ENCODE measurements at regions not wholly inside any gene's neighbourhood (a gene's known extent, or its start where the extent isn't known, plus 50 kb on each side); places are given as distances from the start of the nearest gene placed in this dataset.

DNA sequence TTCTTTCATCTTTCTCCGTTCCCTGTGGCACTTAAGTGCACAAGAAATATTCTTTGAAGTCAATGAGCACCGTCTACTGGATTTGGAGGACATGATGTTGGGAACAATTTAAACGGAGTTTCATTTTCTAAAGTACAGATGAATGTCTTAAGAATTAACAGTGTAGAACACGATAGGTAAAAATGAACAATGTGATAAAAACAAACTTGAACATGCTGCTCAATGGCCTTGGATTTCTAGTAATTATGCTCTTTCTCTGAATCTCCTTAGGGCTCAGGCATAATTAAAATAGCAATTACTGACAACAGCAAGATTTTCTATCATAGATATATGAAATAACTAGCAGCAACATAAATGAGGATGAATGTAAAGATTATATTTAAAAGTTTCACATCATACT is 142.2 kb upstream of the CDH6 start:
- H3K36me3 ChIP-seq (ENCODE audit: control insufficient read depth in 1 of 2, insufficient read depth in 2 of 2, low read length in 2 of 2): no peaks in the 10 kb centered on the region
- no peak overlapping the region for H3K14ac ChIP-seq (ENCODE audit: low read length)
- no peak overlapping the region for H2BK5ac ChIP-seq (ENCODE audit: low read depth, low read length, poor library complexity)
- no peak overlapping the region for H2BK120ac ChIP-seq (ENCODE audit: insufficient read depth, low read length, poor library complexity)
- no peak overlapping the region for H3K18ac ChIP-seq (ENCODE audit: low read length)
- H3K27ac ChIP-seq (ENCODE audit: low read depth, low read length): no peak overlapping the region
- H3K9ac ChIP-seq (ENCODE audit: low read length): no peak overlapping the region
- no peak overlapping the region for H2AK5ac ChIP-seq (ENCODE audit: low read length)
- H2AFZ ChIP-seq (ENCODE audit: insufficient read depth, low read length, poor library complexity): no peak overlapping the region
- no peak overlapping the region for H2BK12ac ChIP-seq (ENCODE audit: low read length)
- H3K79me2 ChIP-seq (ENCODE audit: control insufficient read depth, insufficient read depth, low read length, poor library complexity): no peaks in the 10 kb centered on the region
- WGBS (ENCODE audit: extremely low coverage, insufficient coverage, insufficient read length): no CpG with 5 or more reads among the region's 4 CpGs
- no peak overlapping the region for H4K8ac ChIP-seq (ENCODE audit: low read depth, low read length)
- H3K79me1 ChIP-seq (ENCODE audit: low read length): no peaks in the 10 kb centered on the region
- H3K4me3 ChIP-seq (ENCODE audit: low read depth, low read length): no peak overlapping the region
- H3K4me1 ChIP-seq (ENCODE audit: control insufficient read depth in 1 of 2, insufficient read depth in 2 of 2, low read length in 2 of 2): no peaks in the 10 kb centered on the region
- DNase-seq: no peak
- H3K9me3 ChIP-seq (ENCODE audit: insufficient read depth, low read depth, low read length): no peaks in the 10 kb centered on the region
- no peak overlapping the region for H4K91ac ChIP-seq (ENCODE audit: low read depth, low read length)
- H3K27me3 ChIP-seq (ENCODE audit: insufficient read depth, low read length): no peaks in the 10 kb centered on the region
- no peak overlapping the region for H3K4ac ChIP-seq (ENCODE audit: low read depth, low read length)
- H3K23ac ChIP-seq (ENCODE audit: low read length): no peak overlapping the region
- H3K4me2 ChIP-seq (ENCODE audit: low read length): no peak overlapping the region
- no peak overlapping the region for H4K12ac ChIP-seq (ENCODE audit: low read depth, low read length)

DNA sequence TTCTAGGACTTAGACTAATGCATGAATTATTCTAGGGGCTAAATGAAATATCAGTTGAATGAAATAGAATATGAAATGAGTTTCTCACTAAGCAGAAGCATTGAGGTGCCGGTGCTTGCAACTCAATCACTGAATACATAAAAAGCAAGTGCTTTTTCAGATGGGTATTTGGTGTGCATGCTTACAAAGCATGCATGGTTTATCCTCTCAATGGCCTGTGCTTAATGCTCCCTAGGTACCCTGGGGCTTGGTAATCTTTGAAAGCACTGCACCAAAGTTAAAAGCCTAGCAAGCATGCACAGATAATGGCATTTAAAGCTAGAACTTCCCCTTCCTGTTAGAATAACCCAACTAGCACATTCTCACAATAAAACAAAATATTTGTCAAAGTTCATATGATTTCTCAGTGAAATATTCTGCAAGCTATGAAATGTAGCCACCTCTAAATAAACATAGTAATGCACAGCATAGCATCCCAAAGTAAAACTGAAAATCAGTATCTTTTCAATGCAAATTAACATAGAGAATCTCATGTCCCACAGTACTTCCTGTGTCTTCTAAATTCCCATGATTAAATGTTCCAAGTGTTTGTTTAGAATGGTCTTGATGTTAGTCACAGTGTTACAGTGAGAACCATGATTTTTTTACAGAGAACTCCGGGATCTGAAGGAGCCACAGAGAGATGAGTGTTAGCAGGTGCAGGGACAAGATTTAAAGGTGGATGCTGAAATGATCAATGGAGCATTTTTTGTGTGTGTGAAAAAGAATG is 143.4 kb upstream of the CDH6 start:
- no CpG with 5 or more reads among the region's 2 CpGs for WGBS (ENCODE audit: extremely low coverage, insufficient coverage, insufficient read length)
- H3K79me1 ChIP-seq (ENCODE audit: low read length): no peaks in the 10 kb centered on the region

DNA sequence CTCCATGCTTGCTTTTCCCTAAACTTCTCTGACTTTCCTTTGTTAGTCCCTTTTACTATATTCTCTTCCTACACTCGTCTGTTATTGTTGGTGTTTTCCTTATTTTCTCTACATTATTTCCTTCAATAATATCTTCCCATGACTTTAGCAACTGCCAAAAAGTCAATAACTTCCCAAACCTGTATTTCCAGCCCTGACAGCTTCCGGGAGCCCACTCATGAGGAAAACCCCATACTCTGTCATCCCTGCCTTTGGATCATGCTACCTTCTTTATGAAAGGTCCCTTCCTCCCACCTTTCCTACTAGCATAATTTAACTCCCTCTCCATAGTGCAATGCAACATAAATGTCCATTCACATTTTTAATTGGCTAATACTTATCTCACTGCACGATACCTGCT is 144.0 kb upstream of the CDH6 start:
- H4K91ac ChIP-seq (ENCODE audit: low read depth, low read length): no peak overlapping the region

More for the DNA sequence above, 143.4 kb upstream of the CDH6 start:
- H3K27me3 ChIP-seq (ENCODE audit: insufficient read depth, low read length): no peaks in the 10 kb centered on the region
- no peak overlapping the region for H3K4me2 ChIP-seq (ENCODE audit: low read length)
- no peak overlapping the region for H3K9ac ChIP-seq (ENCODE audit: low read length)
- no peak overlapping the region for H2BK12ac ChIP-seq (ENCODE audit: low read length)
- H3K4me1 ChIP-seq (ENCODE audit: control insufficient read depth in 1 of 2, insufficient read depth in 2 of 2, low read length in 2 of 2): no peaks in the 10 kb centered on the region
- no peak overlapping the region for H3K4me3 ChIP-seq (ENCODE audit: low read depth, low read length)
- no peak overlapping the region for H3K23ac ChIP-seq (ENCODE audit: low read length)
- no peak overlapping the region for H4K91ac ChIP-seq (ENCODE audit: low read depth, low read length)
- H3K79me2 ChIP-seq (ENCODE audit: control insufficient read depth, insufficient read depth, low read length, poor library complexity): no peaks in the 10 kb centered on the region
- H3K4ac ChIP-seq (ENCODE audit: low read depth, low read length): no peak overlapping the region
- H3K36me3 ChIP-seq (ENCODE audit: control insufficient read depth in 1 of 2, insufficient read depth in 2 of 2, low read length in 2 of 2): no peaks in the 10 kb centered on the region
- H2BK5ac ChIP-seq (ENCODE audit: low read depth, low read length, poor library complexity): no peak overlapping the region
- H3K18ac ChIP-seq (ENCODE audit: low read length): no peak overlapping the region
- H4K8ac ChIP-seq (ENCODE audit: low read depth, low read length): no peak overlapping the region
- H2AFZ ChIP-seq (ENCODE audit: insufficient read depth, low read length, poor library complexity): no peak overlapping the region
- H3K27ac ChIP-seq (ENCODE audit: low read depth, low read length): no peak overlapping the region
- H3K9me3 ChIP-seq (ENCODE audit: insufficient read depth, low read depth, low read length): no peaks in the 10 kb centered on the region
- no peak overlapping the region for H3K14ac ChIP-seq (ENCODE audit: low read length)
- H2BK120ac ChIP-seq (ENCODE audit: insufficient read depth, low read length, poor library complexity): no peak overlapping the region
- H2AK5ac ChIP-seq (ENCODE audit: low read length): no peak overlapping the region
- no peak for DNase-seq
- H4K12ac ChIP-seq (ENCODE audit: low read depth, low read length): no peak overlapping the region

DNA sequence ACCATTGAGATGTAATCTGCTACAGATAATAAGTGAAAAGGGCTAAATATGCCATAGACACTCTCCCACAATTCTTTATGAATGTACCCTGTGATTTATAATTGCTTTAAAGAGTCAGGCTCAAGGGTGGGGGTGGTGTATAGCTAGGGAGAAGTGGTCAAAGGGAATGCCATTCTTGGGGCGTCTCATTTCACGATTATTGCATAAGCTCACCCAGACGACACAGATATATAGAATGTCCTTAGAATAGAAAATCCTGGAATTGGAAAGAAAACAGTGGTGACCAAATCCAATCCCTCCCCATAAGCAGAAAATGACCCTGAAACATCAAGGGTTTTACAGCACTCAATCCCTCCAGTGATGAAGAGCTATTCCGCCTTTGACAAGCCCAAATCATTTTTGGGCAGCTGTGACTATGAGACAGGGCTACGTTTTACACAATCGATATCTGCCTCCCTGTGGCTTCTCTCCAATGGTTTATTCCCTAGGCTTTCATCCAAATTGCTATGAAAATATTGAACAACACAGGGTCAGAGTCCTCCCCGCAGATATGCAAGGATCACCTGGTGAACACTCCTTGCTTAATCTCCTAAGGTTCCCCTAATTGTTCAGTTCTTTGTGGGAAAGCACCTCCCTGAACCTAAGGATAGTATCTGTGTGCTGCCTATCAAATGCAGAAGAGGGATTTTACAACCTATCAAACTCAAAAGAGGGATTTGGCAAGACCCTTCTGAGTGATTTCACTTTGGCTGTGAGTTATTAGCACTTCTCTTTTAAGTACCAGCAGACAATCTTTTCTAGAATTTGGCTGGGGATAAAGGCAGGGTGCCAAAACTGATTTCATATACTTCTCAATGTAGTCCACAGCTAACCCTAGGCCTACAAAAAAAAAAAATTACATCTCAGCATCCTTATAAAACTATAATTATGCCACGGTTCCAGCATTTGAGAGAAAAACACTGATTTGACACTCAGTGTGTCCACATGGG is 144.9 kb upstream of the CDH6 start:
- Histone ChIP-seq H3K36me3 (ENCODE audit: control insufficient read depth in 1 of 2, insufficient read depth in 2 of 2, low read length in 2 of 2) (no peaks in the 10 kb centered on the region), H2AFZ (ENCODE audit: insufficient read depth, low read length, poor library complexity) (no peak overlapping the region), H3K27ac (ENCODE audit: low read depth, low read length) (no peak overlapping the region), H3K79me1 (ENCODE audit: low read length) (no peaks in the 10 kb centered on the region), H3K18ac (ENCODE audit: low read length) (no peak overlapping the region), H3K9me3 (ENCODE audit: insufficient read depth, low read depth, low read length) (no peaks in the 10 kb centered on the region), H2BK5ac (ENCODE audit: low read depth, low read length, poor library complexity) (no peak overlapping the region), H3K9ac (ENCODE audit: low read length) (no peak overlapping the region), H3K4me3 (ENCODE audit: low read depth, low read length) (no peak overlapping the region), H3K4me1 (ENCODE audit: control insufficient read depth in 1 of 2, insufficient read depth in 2 of 2, low read length in 2 of 2) (no peaks in the 10 kb centered on the region), H4K8ac (ENCODE audit: low read depth, low read length) (no peak overlapping the region), H2BK12ac (ENCODE audit: low read length) (no peak overlapping the region), H3K23ac (ENCODE audit: low read length) (no peak overlapping the region), H2BK120ac (ENCODE audit: insufficient read depth, low read length, poor library complexity) (no peak overlapping the region), H4K12ac (ENCODE audit: low read depth, low read length) (no peak overlapping the region), H3K79me2 (ENCODE audit: control insufficient read depth, insufficient read depth, low read length, poor library complexity) (no peaks in the 10 kb centered on the region), H3K14ac (ENCODE audit: low read length) (no peak overlapping the region), H2AK5ac (ENCODE audit: low read length) (no peak overlapping the region), H4K91ac (ENCODE audit: low read depth, low read length) (no peak overlapping the region), H3K4ac (ENCODE audit: low read depth, low read length) (no peak overlapping the region), H3K27me3 (ENCODE audit: insufficient read depth, low read length) (no peaks in the 10 kb centered on the region), H3K4me2 (ENCODE audit: low read length) (no peak overlapping the region)
- WGBS (ENCODE audit: extremely low coverage, insufficient coverage, insufficient read length): no CpG with 5 or more reads among the region's 8 CpGs
- no peak for DNase-seq

More for the DNA sequence above, 144.0 kb upstream of the CDH6 start:
- Histone ChIP-seq H3K79me2 (ENCODE audit: control insufficient read depth, insufficient read depth, low read length, poor library complexity) (no peaks in the 10 kb centered on the region), H3K4me1 (ENCODE audit: control insufficient read depth in 1 of 2, insufficient read depth in 2 of 2, low read length in 2 of 2) (no peaks in the 10 kb centered on the region), H3K9ac (ENCODE audit: low read length) (no peak overlapping the region), H3K27ac (ENCODE audit: low read depth, low read length) (no peak overlapping the region), H2AK5ac (ENCODE audit: low read length) (no peak overlapping the region), H3K4me2 (ENCODE audit: low read length) (no peak overlapping the region), H3K27me3 (ENCODE audit: insufficient read depth, low read length) (no peaks in the 10 kb centered on the region), H2AFZ (ENCODE audit: insufficient read depth, low read length, poor library complexity) (no peak overlapping the region), H3K9me3 (ENCODE audit: insufficient read depth, low read depth, low read length) (no peaks in the 10 kb centered on the region), H3K4me3 (ENCODE audit: low read depth, low read length) (no peak overlapping the region), H3K23ac (ENCODE audit: low read length) (no peak overlapping the region), H2BK120ac (ENCODE audit: insufficient read depth, low read length, poor library complexity) (no peak overlapping the region), H2BK12ac (ENCODE audit: low read length) (no peak overlapping the region), H3K36me3 (ENCODE audit: control insufficient read depth in 1 of 2, insufficient read depth in 2 of 2, low read length in 2 of 2) (no peaks in the 10 kb centered on the region), H4K8ac (ENCODE audit: low read depth, low read length) (no peak overlapping the region), H4K12ac (ENCODE audit: low read depth, low read length) (no peak overlapping the region), H3K4ac (ENCODE audit: low read depth, low read length) (no peak overlapping the region), H3K79me1 (ENCODE audit: low read length) (no peaks in the 10 kb centered on the region), H2BK5ac (ENCODE audit: low read depth, low read length, poor library complexity) (no peak overlapping the region), H3K18ac (ENCODE audit: low read length) (no peak overlapping the region), H3K14ac (ENCODE audit: low read length) (no peak overlapping the region)
- no peak for DNase-seq
- WGBS (ENCODE audit: extremely low coverage, insufficient coverage, insufficient read length): no CpG with 5 or more reads among the region's 3 CpGs
